Stimulated activated naive B cell treated with anti-CD40 and anti-IgM and Interleukin-4, amounts not matched to agents 10 μg/mL and 1 μg/mL and 100 μg/mL, for 72 hours (primary cell): ENCODE measurements at regions not wholly inside any gene's neighbourhood (a gene's known extent, or its start where the extent isn't known, plus 50 kb on each side); places are given as distances from the start of the nearest gene placed in this dataset.

Source experiments
- ATAC-seq, 2 donors: fragments of 150-1000 bp; cut with Tn5 transposase; replicated peaks; 2 replicates each; pipeline ENCODE4 v1.10.0; 2021; ENCODE audit warnings: moderate library complexity in 1 of 2
- DNase-seq: peaks from one replicate; pipeline ENCODE4 v3.0.0; 2021
- H3K27ac Mint-ChIP-seq: one replicate; pipeline ENCODE4 v1.8.0; 2022; ENCODE audit warnings: mild to moderate bottlenecking, mixed read lengths
- H3K27me3 Mint-ChIP-seq, 2 donors: one replicate each; pipeline ENCODE4 v1.8.0; 2022; ENCODE audit warnings: mixed read lengths in 2 of 2
- H3K36me3 Mint-ChIP-seq, 2 donors: one replicate each; pipeline ENCODE4 v1.8.0; 2022; ENCODE audit warnings: mixed read lengths in 2 of 2, mild to moderate bottlenecking in 1 of 2
- H3K4me1 Mint-ChIP-seq, 2 donors: one replicate each; pipeline ENCODE4 v1.8.0; 2022; ENCODE audit warnings: mixed read lengths in 2 of 2, mild to moderate bottlenecking in 1 of 2
- H3K4me3 Mint-ChIP-seq, 2 donors: one replicate each; pipeline ENCODE4 v1.8.0; 2022; ENCODE audit warnings: mild to moderate bottlenecking in 2 of 2, mixed read lengths in 2 of 2, moderate library complexity in 1 of 2
- H3K9me3 Mint-ChIP-seq, 2 donors: one replicate each; pipeline ENCODE4 v1.8.0; 2022; ENCODE audit warnings: mixed read lengths in 2 of 2, mild to moderate bottlenecking in 1 of 2

DNA sequence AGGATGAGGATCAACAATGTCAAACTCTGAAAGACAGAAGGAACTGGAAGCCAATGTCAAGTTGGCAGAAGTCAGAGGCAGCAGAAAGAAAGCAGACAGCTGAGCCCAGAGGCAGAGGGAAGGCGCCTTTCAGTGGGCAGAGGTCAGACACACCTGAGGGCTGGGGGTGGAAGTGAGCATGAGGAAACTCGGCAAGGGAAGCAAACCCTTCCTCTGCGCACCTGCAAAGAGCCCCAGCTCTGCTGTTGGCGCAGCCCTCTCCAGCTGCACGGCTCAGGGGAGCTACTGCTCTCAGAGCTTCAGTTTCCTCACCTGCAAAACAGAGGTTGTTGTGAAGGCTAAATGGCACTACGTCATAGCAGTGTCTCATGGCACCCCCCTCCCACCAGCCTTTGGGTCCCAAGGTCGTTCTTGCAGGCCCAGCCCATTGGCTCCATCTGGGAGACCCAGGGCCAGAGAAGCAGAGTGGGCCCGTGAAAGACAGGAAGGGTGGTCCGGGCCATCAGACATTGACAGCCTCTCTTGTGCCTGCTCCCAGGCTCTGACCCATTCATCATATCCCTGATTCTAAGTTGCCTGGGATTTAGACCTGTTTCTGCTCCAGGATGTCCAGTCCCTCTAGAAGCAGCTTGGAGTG, 53.3 kb upstream of the SLC6A11 start:
- ATAC-seq: no peak

DNA sequence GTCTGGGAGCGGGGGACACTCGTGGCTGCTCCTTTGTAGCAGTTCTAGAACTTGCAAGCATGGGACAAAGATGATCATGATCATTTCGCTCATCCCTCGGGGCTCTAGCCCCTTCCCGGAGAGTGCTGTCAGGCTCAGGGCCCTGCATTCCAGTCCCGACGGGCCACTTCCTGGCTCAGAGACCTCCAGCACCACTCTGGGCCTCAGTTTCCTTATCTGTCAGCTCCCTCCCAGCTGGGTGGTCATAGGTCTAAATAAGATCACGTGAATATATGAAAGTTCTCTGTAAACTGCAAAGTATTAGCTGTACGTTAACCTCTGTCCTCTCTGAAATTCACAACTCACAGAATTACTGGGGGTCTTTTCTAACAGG, 52.8 kb upstream of the SLC6A11 start:
- H3K27ac Mint-ChIP-seq: no peak overlapping the region
- no peak for ATAC-seq
- H3K9me3 Mint-ChIP-seq: no peaks in the 10 kb centered on the region
- DNase-seq: no peak
- no peaks in the 10 kb centered on the region for H3K4me1 Mint-ChIP-seq
- no peak overlapping the region for H3K4me3 Mint-ChIP-seq
- H3K36me3 Mint-ChIP-seq: no peaks in the 10 kb centered on the region
- H3K27me3 Mint-ChIP-seq: peaks cover 39 to 43% of the 10 kb centered on the region in 2 donors

More for the DNA sequence above, 53.3 kb upstream of the SLC6A11 start:
- Mint-ChIP-seq H3K4me1 (no peaks in the 10 kb centered on the region), H3K27ac (no peak overlapping the region), H3K27me3 (peaks cover 39 to 47% of the 10 kb centered on the region in 2 donors), H3K4me3 (no peak overlapping the region), H3K36me3 (no peaks in the 10 kb centered on the region), H3K9me3 (no peaks in the 10 kb centered on the region)
- no peak for DNase-seq

DNA sequence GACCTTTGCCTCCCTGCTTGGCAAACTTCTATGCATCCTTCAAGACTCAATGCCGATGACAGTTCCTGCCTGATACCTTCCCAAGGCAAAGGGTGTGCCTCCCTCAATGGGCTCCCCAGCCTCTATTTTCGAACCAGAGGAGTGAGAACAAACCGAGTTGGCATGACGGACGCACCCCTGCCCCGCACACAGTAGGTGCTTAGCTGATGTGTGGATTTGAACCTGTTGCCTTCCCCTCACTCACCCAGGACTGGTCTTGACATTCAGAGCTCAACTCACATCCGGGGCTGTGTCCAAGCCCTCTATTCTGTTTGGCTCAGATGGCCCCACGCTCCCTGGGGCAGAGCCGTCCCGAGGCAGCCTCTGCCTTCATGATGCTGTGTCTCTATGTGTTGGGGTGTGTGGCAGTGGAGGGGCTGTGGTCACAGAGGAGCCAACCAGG, 52.2 kb upstream of the SLC6A11 start:
- Mint-ChIP-seq H3K9me3 (no peaks in the 10 kb centered on the region), H3K27ac (no peak overlapping the region), H3K4me1 (no peaks in the 10 kb centered on the region), H3K4me3 (no peak overlapping the region), H3K27me3 (peaks cover 34 to 37% of the 10 kb centered on the region in 2 donors), H3K36me3 (no peaks in the 10 kb centered on the region)
- no peak for ATAC-seq
- no peak for DNase-seq

DNA sequence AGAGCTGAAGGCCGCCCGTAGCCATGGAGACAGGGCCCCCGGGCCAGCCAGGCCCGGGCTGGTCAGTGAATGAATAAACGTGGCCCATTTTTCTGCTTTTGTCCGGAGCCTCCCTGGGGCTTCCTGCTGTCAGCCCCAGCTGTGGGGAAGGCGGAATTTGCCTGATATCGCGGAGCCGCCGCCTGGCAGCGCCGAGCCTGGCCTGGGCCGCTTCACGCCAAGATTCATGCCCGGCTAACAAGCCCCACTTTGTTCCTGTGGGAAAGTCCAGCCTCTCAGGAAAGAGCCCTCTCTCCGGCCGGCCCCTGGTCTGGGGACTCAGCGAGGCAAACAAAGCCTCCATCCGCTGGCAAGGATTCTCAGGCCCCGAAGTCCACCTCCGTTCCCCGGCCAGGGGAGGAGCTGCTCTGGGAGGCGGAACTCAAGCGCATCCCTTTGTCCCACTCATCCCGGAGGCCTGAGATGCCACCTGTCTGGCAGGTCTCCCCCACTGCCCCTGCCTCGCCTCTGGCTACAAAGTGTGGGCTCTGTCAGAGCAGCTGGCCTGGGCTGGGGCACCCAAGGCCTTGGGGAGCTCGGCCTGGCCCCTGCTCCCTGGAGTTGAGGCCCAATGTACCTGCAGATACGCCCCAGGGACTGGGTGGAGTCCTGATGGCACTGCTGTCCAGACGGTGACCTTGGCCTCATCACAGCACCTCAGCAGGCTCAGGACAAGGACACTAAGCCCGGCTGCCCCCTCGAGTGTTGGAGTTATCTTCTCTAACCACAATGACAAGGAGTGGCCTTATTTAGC, 51.6 kb upstream of the SLC6A11 start:
- Mint-ChIP-seq H3K36me3 (no peaks in the 10 kb centered on the region), H3K27me3 (peaks cover 30 to 38% of the 10 kb centered on the region in 2 donors), H3K27ac (no peak overlapping the region), H3K9me3 (no peaks in the 10 kb centered on the region), H3K4me3 (no peak overlapping the region), H3K4me1 (no peaks in the 10 kb centered on the region)
- no peak for DNase-seq
- no peak for ATAC-seq

DNA sequence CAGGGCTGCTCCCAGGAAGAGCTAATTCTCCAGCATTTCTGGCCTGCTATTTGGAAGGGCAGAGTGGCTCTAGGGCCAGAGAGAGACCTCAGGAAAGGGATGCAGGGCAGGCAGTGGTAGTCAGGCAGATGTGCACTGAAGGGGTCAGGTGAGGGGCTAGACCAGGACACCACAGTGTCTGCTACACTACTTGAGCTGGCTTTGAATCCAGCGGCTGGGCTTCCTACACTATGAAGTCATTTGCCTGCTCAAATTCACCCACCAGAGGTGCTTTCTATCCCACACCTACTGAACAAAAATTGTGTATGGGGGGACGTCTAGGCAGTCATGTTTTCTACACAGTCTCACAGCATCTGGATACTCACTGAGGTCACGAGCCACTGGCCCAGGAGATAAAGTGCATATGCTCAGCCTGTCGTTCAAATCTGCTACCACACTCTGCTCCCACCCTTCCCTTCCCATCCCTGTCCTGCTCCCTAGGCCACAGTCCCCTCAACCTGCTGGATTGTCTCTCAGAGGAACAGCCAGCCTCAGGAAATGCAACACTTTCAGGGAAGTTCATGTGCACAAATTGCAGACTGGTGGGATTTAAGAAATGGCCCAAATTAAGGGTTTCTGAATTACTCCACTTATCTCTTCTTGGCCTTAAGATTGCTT, 49.9 kb upstream of the SLC6A11 start:
- ATAC-seq: no peak
- no peak overlapping the region for H3K4me3 Mint-ChIP-seq
- H3K9me3 Mint-ChIP-seq: no peaks in the 10 kb centered on the region
- DNase-seq: no peak
- H3K4me1 Mint-ChIP-seq: no peaks in the 10 kb centered on the region
- no peaks in the 10 kb centered on the region for H3K36me3 Mint-ChIP-seq
- H3K27me3 Mint-ChIP-seq: peaks cover 34 to 50% of the 10 kb centered on the region in 2 donors
- H3K27ac Mint-ChIP-seq: no peak overlapping the region
